ENCODE measurements at regions not wholly inside any gene's neighbourhood (a gene's known extent, or its start where the extent isn't known, plus 50 kb on each side); places are given as distances from the start of the nearest gene placed in this dataset.
A peak's percentile ranks its signal among the peaks of the same experiment; 100 is the strongest.

DNA sequence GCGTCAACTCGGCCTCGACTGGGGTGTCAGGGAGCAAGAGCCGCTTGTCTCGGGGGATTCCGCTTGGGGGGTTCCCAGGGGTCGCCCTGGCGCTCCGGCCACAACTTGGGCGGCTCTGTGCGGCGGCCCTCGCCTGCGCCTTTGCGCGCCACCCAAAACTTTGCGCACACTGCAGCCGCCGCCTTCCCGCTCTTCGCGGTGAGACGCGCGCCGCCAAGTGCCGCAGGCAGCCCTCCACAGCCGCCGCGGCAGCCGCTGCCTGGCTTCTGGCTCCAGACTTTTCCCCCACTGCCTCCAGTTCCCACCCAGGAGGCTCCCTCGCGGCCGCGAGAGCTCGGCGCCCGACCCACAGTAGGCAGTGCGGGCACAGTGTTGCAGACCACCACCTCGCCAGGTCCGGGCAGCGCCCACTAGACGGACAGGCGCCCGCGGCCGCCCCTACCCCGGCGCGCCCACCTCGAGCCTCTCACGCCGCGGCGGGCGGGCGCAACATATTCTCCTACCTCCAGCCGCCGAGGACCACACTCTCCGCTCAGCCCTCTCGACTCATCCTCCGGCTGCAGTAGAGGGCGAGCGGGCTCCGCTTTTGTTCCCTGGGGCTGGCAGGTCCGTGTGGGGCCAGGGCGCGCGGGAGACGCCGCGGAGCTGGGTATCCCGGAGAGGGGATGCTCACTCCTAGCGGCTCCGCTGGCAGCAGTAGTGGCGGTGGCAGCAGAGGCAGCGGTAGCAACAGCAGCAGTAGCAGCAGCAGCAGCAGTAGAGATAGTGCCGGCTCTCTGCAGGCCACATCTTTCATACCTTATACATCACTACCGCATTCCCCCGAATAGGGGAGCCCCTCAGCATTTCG is 296.6 kb downstream of the OMA1 start:
- H3K9me3 ChIP-seq (replicated peaks; ENCODE audit: control insufficient read depth, insufficient read depth, low read depth, low read length): no peaks in the 10 kb centered on the region
- FAIRE-seq: no peak
- CTCF ChIA-PET (ENCODE audit: low intra/inter-chr PET ratio): no interaction called here
- no peak overlapping the region for H2AFZ ChIP-seq (ENCODE audit: low read depth, low read length)
- DNase-seq (ENCODE audit: extremely low read depth in 1 of 4, low spot score in 3 of 4): peak in 2 of 4 experiments; percentile 9 to 12
- no peak overlapping the region for H3K4me2 ChIP-seq (ENCODE audit: insufficient read depth, low read length)
- H3K36me3 ChIP-seq (ENCODE audit: control insufficient read depth, insufficient read depth, low read length): no peaks in the 10 kb centered on the region
- H3K4me3 ChIP-seq: no peak overlapping the region
- no peaks in the 10 kb centered on the region for H3K9me1 ChIP-seq (ENCODE audit: control insufficient read depth, insufficient read depth, low read length)
- POLR2A ChIA-PET: no interaction called here
- peaks cover 0 to 4% of the 10 kb centered on the region in 2 experiments; a peak in 1 of 5 replicates for H3K4me1 ChIP-seq (replicated peaks in 1 of 2; ENCODE audit: control insufficient read depth in 2 of 2, insufficient read depth in 2 of 2, low read length in 2 of 2)
- no peak overlapping the region for H3K9ac ChIP-seq (ENCODE audit: insufficient read depth in 1 of 2, low read depth in 2 of 2, low read length in 2 of 2)
- H3K27me3 ChIP-seq (ENCODE audit: control insufficient read depth in 2 of 2, insufficient read depth in 2 of 2, low read length in 2 of 2): peaks cover 4 to 23% of the 10 kb centered on the region in 2 experiments; a peak in 3 of 5 replicates
- no peaks in the 10 kb centered on the region for H3K79me2 ChIP-seq (ENCODE audit: control insufficient read depth, insufficient read depth, low read length)
- 9% methylated on average over 53 of the region's 81 CpGs for WGBS (ENCODE audit: insufficient coverage, low coverage, missing lambda C conversion rate)
- H3K27ac ChIP-seq (ENCODE audit: extremely low read depth, low read depth, low read length): no peak overlapping the region
- peak; percentile 83 for ATAC-seq
- BruUV-seq (replicated peaks): no TSS peak
- intact Hi-C loops (cut with micrococcal nuclease): loop anchor here (5.0 to 10.0 kb wide), 2 partner anchors 145 to 297 kb away; partner anchors contain the start of gene OMA1
- H4K20me1 ChIP-seq (replicated peaks; ENCODE audit: control insufficient read depth, insufficient read depth, low read length): no peaks in the 10 kb centered on the region
- in situ Hi-C loops (cut with MboI): no loop called here
- TF ChIP-seq E2F6 (IDR thresholded peaks at IDR 0.05; ENCODE audit: borderline replicate concordance in 1 of 2, extremely low read depth in 1 of 2, insufficient read depth in 1 of 2, insufficient read length in 1 of 2, low read depth in 1 of 2, low read length in 1 of 2, poor library complexity in 1 of 2, severe bottlenecking in 1 of 2) (no peak), HIVEP1 (CRISPR knock-in tag; IDR thresholded peaks at IDR 0.05) (no peak), MXI1 (IDR thresholded peaks at IDR 0.05; ENCODE audit: low read depth, low read length) (no peak)
- TF ChIP-seq, protein P1, sequence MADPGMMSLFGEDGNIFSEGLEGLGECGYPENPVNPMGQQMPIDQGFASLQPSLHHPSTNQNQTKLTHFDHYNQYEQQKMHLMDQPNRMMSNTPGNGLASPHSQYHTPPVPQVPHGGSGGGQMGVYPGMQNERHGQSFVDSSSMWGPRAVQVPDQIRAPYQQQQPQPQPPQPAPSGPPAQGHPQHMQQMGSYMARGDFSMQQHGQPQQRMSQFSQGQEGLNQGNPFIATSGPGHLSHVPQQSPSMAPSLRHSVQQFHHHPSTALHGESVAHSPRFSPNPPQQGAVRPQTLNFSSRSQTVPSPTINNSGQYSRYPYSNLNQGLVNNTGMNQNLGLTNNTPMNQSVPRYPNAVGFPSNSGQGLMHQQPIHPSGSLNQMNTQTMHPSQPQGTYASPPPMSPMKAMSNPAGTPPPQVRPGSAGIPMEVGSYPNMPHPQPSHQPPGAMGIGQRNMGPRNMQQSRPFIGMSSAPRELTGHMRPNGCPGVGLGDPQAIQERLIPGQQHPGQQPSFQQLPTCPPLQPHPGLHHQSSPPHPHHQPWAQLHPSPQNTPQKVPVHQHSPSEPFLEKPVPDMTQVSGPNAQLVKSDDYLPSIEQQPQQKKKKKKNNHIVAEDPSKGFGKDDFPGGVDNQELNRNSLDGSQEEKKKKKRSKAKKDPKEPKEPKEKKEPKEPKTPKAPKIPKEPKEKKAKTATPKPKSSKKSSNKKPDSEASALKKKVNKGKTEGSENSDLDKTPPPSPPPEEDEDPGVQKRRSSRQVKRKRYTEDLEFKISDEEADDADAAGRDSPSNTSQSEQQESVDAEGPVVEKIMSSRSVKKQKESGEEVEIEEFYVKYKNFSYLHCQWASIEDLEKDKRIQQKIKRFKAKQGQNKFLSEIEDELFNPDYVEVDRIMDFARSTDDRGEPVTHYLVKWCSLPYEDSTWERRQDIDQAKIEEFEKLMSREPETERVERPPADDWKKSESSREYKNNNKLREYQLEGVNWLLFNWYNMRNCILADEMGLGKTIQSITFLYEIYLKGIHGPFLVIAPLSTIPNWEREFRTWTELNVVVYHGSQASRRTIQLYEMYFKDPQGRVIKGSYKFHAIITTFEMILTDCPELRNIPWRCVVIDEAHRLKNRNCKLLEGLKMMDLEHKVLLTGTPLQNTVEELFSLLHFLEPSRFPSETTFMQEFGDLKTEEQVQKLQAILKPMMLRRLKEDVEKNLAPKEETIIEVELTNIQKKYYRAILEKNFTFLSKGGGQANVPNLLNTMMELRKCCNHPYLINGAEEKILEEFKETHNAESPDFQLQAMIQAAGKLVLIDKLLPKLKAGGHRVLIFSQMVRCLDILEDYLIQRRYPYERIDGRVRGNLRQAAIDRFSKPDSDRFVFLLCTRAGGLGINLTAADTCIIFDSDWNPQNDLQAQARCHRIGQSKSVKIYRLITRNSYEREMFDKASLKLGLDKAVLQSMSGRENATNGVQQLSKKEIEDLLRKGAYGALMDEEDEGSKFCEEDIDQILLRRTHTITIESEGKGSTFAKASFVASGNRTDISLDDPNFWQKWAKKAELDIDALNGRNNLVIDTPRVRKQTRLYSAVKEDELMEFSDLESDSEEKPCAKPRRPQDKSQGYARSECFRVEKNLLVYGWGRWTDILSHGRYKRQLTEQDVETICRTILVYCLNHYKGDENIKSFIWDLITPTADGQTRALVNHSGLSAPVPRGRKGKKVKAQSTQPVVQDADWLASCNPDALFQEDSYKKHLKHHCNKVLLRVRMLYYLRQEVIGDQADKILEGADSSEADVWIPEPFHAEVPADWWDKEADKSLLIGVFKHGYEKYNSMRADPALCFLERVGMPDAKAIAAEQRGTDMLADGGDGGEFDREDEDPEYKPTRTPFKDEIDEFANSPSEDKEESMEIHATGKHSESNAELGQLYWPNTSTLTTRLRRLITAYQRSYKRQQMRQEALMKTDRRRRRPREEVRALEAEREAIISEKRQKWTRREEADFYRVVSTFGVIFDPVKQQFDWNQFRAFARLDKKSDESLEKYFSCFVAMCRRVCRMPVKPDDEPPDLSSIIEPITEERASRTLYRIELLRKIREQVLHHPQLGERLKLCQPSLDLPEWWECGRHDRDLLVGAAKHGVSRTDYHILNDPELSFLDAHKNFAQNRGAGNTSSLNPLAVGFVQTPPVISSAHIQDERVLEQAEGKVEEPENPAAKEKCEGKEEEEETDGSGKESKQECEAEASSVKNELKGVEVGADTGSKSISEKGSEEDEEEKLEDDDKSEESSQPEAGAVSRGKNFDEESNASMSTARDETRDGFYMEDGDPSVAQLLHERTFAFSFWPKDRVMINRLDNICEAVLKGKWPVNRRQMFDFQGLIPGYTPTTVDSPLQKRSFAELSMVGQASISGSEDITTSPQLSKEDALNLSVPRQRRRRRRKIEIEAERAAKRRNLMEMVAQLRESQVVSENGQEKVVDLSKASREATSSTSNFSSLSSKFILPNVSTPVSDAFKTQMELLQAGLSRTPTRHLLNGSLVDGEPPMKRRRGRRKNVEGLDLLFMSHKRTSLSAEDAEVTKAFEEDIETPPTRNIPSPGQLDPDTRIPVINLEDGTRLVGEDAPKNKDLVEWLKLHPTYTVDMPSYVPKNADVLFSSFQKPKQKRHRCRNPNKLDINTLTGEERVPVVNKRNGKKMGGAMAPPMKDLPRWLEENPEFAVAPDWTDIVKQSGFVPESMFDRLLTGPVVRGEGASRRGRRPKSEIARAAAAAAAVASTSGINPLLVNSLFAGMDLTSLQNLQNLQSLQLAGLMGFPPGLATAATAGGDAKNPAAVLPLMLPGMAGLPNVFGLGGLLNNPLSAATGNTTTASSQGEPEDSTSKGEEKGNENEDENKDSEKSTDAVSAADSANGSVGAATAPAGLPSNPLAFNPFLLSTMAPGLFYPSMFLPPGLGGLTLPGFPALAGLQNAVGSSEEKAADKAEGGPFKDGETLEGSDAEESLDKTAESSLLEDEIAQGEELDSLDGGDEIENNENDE (IDR thresholded peaks at IDR 0.05; ENCODE audit: low read depth, low read length): peak; percentile 92
- TF ChIP-seq, protein P2, sequence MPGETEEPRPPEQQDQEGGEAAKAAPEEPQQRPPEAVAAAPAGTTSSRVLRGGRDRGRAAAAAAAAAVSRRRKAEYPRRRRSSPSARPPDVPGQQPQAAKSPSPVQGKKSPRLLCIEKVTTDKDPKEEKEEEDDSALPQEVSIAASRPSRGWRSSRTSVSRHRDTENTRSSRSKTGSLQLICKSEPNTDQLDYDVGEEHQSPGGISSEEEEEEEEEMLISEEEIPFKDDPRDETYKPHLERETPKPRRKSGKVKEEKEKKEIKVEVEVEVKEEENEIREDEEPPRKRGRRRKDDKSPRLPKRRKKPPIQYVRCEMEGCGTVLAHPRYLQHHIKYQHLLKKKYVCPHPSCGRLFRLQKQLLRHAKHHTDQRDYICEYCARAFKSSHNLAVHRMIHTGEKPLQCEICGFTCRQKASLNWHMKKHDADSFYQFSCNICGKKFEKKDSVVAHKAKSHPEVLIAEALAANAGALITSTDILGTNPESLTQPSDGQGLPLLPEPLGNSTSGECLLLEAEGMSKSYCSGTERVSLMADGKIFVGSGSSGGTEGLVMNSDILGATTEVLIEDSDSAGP (CRISPR knock-in tag; IDR thresholded peaks at IDR 0.05): no peak

Data from K562 (cell line).